SK-N-SH (cell line): ENCODE measurements at regions not wholly inside any gene's neighbourhood (a gene's known extent, or its start where the extent isn't known, plus 50 kb on each side); places are given as distances from the start of the nearest gene placed in this dataset.
"Not testable (repeated sequence)": the region's sequence is repeated elsewhere in the genome, so short reads cannot be mapped to it uniquely, and the experiment has no call there.

Experiments
- CTCF ChIA-PET: fragments of 300-600, 350-600 bp; formaldehyde crosslinking; extraction: SDS; loops from one replicate; lab custom pipeline; 2021; lab: Yijun Ruan, JAX
- POLR2A ChIA-PET: fragments of 350-600 bp; sonication (Branson Sonifier 250); formaldehyde crosslinking; extraction: SDS; loops from one replicate; lab custom pipeline; 2020; ENCODE audit warnings: antibody characterized with exemption, inconsistent platforms; lab: Yijun Ruan, JAX
- DNase-seq: peaks from one replicate; pipeline ENCODE4 v3.0.0; 2012
- H2AFZ ChIP-seq: fragments of 200-600 bp; sonication (generic); 2 replicates; pipeline ENCODE4 v1.8.1; 2016; ENCODE audit warnings: antibody characterized with exemption, mild to moderate bottlenecking, low read depth
- H3F3A ChIP-seq: fragments of 200-600 bp; sonication (generic); replicated peaks from 2 replicates; pipeline ENCODE3; 2016; ENCODE audit warnings: antibody characterized with exemption, mild to moderate bottlenecking; ENCODE audit not compliant: insufficient read depth
- H3K27ac ChIP-seq, 2 experiments: fragments of 200-500 bp in 1 of 2; fragments of 200-600 bp in 1 of 2; sonication (Bioruptor generic) in 1 of 2; sonication (generic), shearing (Covaris generic) in 1 of 2; 2 replicates each; pipeline versions ENCODE4 v1.5.1 to v1.6.1; 2014 to 2016; ENCODE audit warnings: low read depth in 2 of 2, inconsistent platforms in 1 of 2, low read length in 1 of 2, mild to moderate bottlenecking in 1 of 2, mixed read lengths in 1 of 2
- H3K27me3 ChIP-seq: fragments of 200-600 bp; sonication (generic), shearing (Covaris generic); 2 replicates; pipeline ENCODE4 v1.6.1; 2016; ENCODE audit warnings: mixed run types; ENCODE audit not compliant: insufficient read depth
- H3K36me3 ChIP-seq, 2 experiments: fragments of 200-500 bp in 1 of 2; fragments of 200-600 bp in 1 of 2; sonication (Bioruptor generic) in 1 of 2; sonication (generic) in 1 of 2; replicated peaks in 1 of 2; 2 replicates each; pipeline versions ENCODE3 to v1.5.1; 2014 to 2016; ENCODE audit warnings: low read length in 1 of 2, mild to moderate bottlenecking in 1 of 2; ENCODE audit not compliant: insufficient read depth in 2 of 2, control insufficient read depth in 1 of 2
- H3K4me1 ChIP-seq, 2 experiments: fragments of 200-500 bp in 1 of 2; fragments of 200-600 bp in 1 of 2; sonication (Bioruptor generic) in 1 of 2; sonication (generic), shearing (Covaris generic) in 1 of 2; 2 replicates each; pipeline versions ENCODE4 v1.5.1 to v1.6.1; 2014 to 2016; ENCODE audit warnings: low read depth in 1 of 2, low read length in 1 of 2, mixed run types in 1 of 2; ENCODE audit not compliant: insufficient read depth in 2 of 2, control insufficient read depth in 1 of 2
- H3K4me2 ChIP-seq: fragments of 200-600 bp; sonication (generic), shearing (Covaris generic); 2 replicates; pipeline ENCODE4 v1.6.1; 2017; ENCODE audit warnings: mixed run types
- H3K4me3 ChIP-seq, 2 experiments: fragments of 200-500 bp in 1 of 2; fragments of 200-600 bp in 1 of 2; sonication (Bioruptor generic) in 1 of 2; sonication (generic), shearing (Covaris generic) in 1 of 2; 2 replicates each; pipeline versions ENCODE4 v1.5.1 to v1.8.1; 2014 to 2016; ENCODE audit warnings: low read depth in 2 of 2, inconsistent platforms in 1 of 2, low read length in 1 of 2, mild to moderate bottlenecking in 1 of 2, mixed read lengths in 1 of 2, moderate library complexity in 1 of 2
- H3K79me2 ChIP-seq: fragments of 200-600 bp; sonication (generic); 2 replicates; pipeline ENCODE4 v1.8.1; 2017; ENCODE audit warnings: mild to moderate bottlenecking; ENCODE audit not compliant: insufficient read depth
- H3K9ac ChIP-seq: fragments of 200-600 bp; sonication (generic); 2 replicates; pipeline ENCODE4 v1.6.1; 2017; ENCODE audit warnings: mixed run types
- H3K9me2 ChIP-seq: fragments of 200-600 bp; sonication (generic); 2 replicates; pipeline ENCODE4 v1.6.1; 2017; ENCODE audit warnings: mixed run types
- H3K9me3 ChIP-seq: fragments of 200-600 bp; sonication (generic); 2 replicates; pipeline ENCODE4 v1.6.1; 2017; ENCODE audit warnings: mixed run types, mild to moderate bottlenecking, moderate library complexity
- H4K20me1 ChIP-seq: fragments of 200-600 bp; sonication (generic); 2 replicates; pipeline ENCODE4 v1.6.1; 2017; ENCODE audit warnings: mild to moderate bottlenecking, mixed run types; ENCODE audit not compliant: insufficient read depth
- MAX ChIP-seq: IDR thresholded peaks from 2 replicates; pipeline ENCODE4 v1.4.0; 2012; ENCODE audit warnings: low read depth
- POLR2AphosphoS5 ChIP-seq: IDR thresholded peaks from 2 replicates; pipeline ENCODE4 v1.6.1; 2012; ENCODE audit warnings: low read depth, low read length
- RFX5 ChIP-seq: IDR thresholded peaks from 2 replicates; pipeline ENCODE4 v1.6.1; 2012; ENCODE audit warnings: mild to moderate bottlenecking, improper control_type of control experiment, low read length
- WGBS: methylation state at CpG from one replicate; pipeline ENCODE4 v1.1.6; 2017; ENCODE audit warnings: low lambda C conversion rate; 5-methylcytosine and 5-hydroxymethylcytosine counted together

DNA sequence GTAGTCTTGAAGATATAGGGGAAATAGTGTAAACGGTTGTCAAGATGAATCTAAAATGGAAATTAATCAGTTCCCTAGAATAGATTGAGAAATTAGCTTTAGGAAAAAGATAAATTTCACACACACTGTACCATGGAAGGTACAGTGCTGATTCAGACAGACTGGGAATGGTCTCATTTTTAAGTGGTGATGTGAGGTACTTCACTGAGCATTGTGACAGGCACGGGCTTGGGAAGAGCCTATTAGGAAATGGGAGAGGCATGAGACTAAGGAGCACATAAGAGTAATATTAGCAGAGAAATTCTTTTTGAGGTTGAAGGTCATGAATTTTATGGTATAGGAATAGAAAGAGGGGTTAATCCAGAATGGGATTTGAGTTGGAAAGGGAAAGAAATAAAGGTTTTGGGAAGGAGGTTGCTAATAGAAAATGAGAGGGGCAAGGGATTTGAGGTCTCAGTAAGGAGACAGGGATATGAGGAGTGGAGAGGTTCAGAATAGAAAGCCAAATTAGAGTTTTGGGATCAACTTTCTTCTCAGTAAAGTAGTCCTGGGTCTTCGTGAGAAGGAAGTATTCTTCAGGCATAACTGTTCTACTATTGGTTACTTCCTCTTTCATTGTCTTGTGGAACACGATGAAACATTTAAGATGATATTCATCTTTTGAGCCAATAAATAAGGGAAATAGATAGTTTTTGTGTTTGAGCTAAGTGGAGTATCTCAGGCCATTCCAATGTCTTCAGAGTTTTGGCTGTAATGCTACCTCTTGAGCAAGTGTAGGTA is 115.0 kb upstream of the FBXO28 start:
- H3K4me3 ChIP-seq, H3K27ac ChIP-seq, H3F3A ChIP-seq, H3K9ac ChIP-seq, H3K9me2 ChIP-seq, H3K4me1 ChIP-seq, POLR2A ChIA-PET, H3K27me3 ChIP-seq, H4K20me1 ChIP-seq, H3K9me3 ChIP-seq, DNase-seq, H2AFZ ChIP-seq, H3K36me3 ChIP-seq, CTCF ChIA-PET, H3K4me2 ChIP-seq: not testable (repeated sequence)
- 98% methylated on average over 3 of the region's 4 CpGs for WGBS
- peaks cover 45% of the 10 kb centered on the region for H3K79me2 ChIP-seq

DNA sequence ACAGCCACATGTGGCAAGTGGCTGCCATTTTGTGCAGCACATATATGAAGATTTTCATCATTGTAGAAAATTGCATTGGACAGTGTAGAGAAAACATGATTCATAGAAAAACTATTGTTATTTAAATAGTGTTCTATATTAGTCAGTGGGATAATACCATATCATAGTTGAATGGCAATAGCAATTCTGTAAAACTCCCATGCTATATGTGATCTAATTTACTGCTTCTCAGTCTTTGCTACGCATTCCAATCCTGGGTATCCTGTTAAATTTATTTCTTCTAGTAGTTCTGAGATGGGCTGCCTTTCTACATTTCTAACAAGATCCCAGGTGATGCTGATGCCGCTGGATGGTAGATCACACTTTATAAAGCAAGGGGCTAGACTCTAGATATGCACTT is 117.5 kb upstream of the FBXO28 start:
- WGBS = 89% methylated on average over 2 of the region's 2 CpGs
- H3K79me2 ChIP-seq = peaks cover 49% of the 10 kb centered on the region
- not testable (repeated sequence) for H3K4me3 ChIP-seq

DNA sequence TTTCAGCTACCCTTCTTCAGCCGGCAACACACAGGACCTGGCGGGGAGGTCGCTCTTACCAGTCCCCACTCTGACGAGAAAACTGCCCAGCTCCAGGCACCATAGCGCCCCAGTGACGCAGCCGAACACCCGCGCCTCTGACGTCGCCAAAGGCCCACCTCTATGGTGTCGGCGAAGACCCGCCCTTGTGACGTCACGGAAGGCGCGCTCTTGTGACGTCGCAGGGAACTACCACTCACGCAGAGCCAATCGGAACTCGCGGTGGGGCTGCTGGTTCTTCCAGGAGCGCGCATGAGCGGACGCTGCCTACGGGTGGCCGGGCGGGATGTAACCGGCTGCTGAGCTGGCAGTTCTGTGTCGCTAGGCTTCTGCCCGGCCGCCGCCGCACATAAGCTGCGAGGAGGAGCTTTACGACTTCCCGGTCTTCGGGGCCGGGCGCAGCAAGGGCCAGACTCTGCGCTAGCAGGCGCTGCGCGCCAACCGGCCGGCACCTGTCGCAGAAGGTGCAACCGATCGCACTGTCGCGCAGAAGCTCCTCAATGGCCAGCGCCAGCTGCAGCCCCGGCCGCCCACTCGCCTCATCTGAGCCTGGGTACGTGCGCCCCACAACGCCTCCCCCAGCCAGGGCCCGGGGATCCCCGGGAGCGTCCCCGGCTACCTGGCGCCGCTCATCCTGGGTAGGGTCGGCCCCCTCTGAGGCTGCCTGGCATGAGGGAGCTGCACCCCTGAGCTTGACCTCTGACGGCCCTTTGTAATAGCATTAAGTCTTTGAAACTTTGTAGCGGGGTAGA is 121.3 kb upstream of the FBXO28 start:
- Histone ChIP-seq H2AFZ (peak overlapping the region; percentile 56), H3K4me2 (peak overlapping the region; percentile 84), H3K79me2 (peaks cover 20% of the 10 kb centered on the region), H3K9ac (peak overlapping the region; percentile 86), H3K4me3 (peak overlapping the region; percentile 58 to 85), H3K27ac (peak overlapping the region; percentile 63 to 64; a peak in 3 of 4 replicates)
- H3K4me1 ChIP-seq, H3F3A ChIP-seq, H4K20me1 ChIP-seq, CTCF ChIA-PET, H3K9me2 ChIP-seq, POLR2A ChIA-PET, H3K27me3 ChIP-seq, H3K36me3 ChIP-seq, H3K9me3 ChIP-seq: not testable (repeated sequence)
- WGBS = 0% methylated on average over 11 of the region's 70 CpGs
- DNase-seq = peak; percentile 87
- peak; percentile 38; the same call in 1 of the 2 replicates for TF ChIP-seq POLR2AphosphoS5
- TF ChIP-seq MAX = peak; percentile 23; the same call in 1 of the 2 replicates
- TF ChIP-seq RFX5 = peak; percentile 65; the same call in 1 of the 2 replicates

More for the DNA sequence above, 117.5 kb upstream of the FBXO28 start:
- H3K4me1 ChIP-seq, H3K36me3 ChIP-seq, H4K20me1 ChIP-seq, H3F3A ChIP-seq, H3K9me3 ChIP-seq, DNase-seq, H3K4me2 ChIP-seq, H3K9ac ChIP-seq, H2AFZ ChIP-seq, H3K27me3 ChIP-seq, POLR2A ChIA-PET, H3K9me2 ChIP-seq, CTCF ChIA-PET: not testable (repeated sequence)
- H3K27ac ChIP-seq = peak overlapping the region in 1 of 2 experiments; percentile 45; a peak in 1 of 4 replicates

- not testable (repeated sequence) for DNase-seq
These were observed 122.5 kb upstream of the FBXO28 start for GRCh38 chr1:223991297-223991857.

GRCh38 chr1:223961985-223962384 is 116.2 kb upstream of the TP53BP2 start:
- H3K9me3 ChIP-seq, H3K9ac ChIP-seq, H3K9me2 ChIP-seq, H3K4me1 ChIP-seq, POLR2A ChIA-PET, H3K79me2 ChIP-seq, CTCF ChIA-PET, H3K27me3 ChIP-seq, DNase-seq, H3K4me2 ChIP-seq, H3F3A ChIP-seq, H3K36me3 ChIP-seq, H2AFZ ChIP-seq, H3K27ac ChIP-seq, H3K4me3 ChIP-seq, H4K20me1 ChIP-seq: not testable (repeated sequence)
- WGBS = 51% methylated on average over 3 of the region's 4 CpGs

More at GRCh38 chr1:223991297-223991857, 122.5 kb upstream of the FBXO28 start:
- 100% methylated on average over 9 of the region's 10 CpGs for WGBS
- H3K4me3 ChIP-seq = peak overlapping the region in 1 of 2 experiments; percentile 26; a peak in 1 of 4 replicates
- H3K79me2 ChIP-seq = peaks cover 18% of the 10 kb centered on the region
- H3K9ac ChIP-seq, H4K20me1 ChIP-seq, POLR2A ChIA-PET, H3K4me1 ChIP-seq, H3K9me2 ChIP-seq, H3F3A ChIP-seq, CTCF ChIA-PET, H3K27me3 ChIP-seq, H3K27ac ChIP-seq, H2AFZ ChIP-seq, H3K9me3 ChIP-seq, H3K36me3 ChIP-seq: not testable (repeated sequence)
- H3K4me2 ChIP-seq = 0 out of 2 replicates have a peak overlapping the region, but pooled peaks have one; percentile 62
